Uterus (tissue), 3 donors: ENCODE measurements at regions not wholly inside any gene's neighbourhood (a gene's known extent, or its start where the extent isn't known, plus 50 kb on each side); places are given as distances from the start of the nearest gene placed in this dataset.
"Not testable (repeated sequence)": the region's sequence is repeated elsewhere in the genome, so short reads cannot be mapped to it uniquely, and the experiment has no call there.

Source experiments
- DNase-seq, 2 donors: peaks; one replicate each; pipeline ENCODE4 v3.0.0-alpha.2; 2019 to 2020
- H3K27ac ChIP-seq, 2 donors: fragments of 200-600 bp; sonication (generic); 1 replicate in 1 of 2; 2 replicates in 1 of 2; pipeline ENCODE4 v1.5.1; 2016 to 2018
- H3K27me3 ChIP-seq, 2 donors: fragments of 200-600 bp; sonication (generic); one replicate each; pipeline ENCODE4 v1.5.1; 2018 to 2019; ENCODE audit warnings: control low read depth in 1 of 2
- H3K36me3 ChIP-seq, 2 donors: fragments of 200-600 bp; sonication (generic); one replicate each; pipeline ENCODE4 v1.5.1; 2019; ENCODE audit warnings: control low read depth in 1 of 2
- H3K4me1 ChIP-seq, 2 donors: fragments of 200-600 bp; sonication (generic); one replicate each; pipeline ENCODE4 v1.5.1; 2018 to 2019; ENCODE audit warnings: control low read depth in 1 of 2
- H3K4me3 ChIP-seq, 2 donors: fragments of 200-600 bp; sonication (generic); 1 replicate in 1 of 2; 2 replicates in 1 of 2; pipeline ENCODE4 v1.5.1; 2018 to 2019; ENCODE audit warnings: mild to moderate bottlenecking in 1 of 2
- H3K9me3 ChIP-seq, 2 donors: fragments of 200-600 bp; sonication (generic); one replicate each; pipeline ENCODE4 v1.5.1; 2019; ENCODE audit warnings: control low read depth in 1 of 2
- POLR2A ChIP-seq, 2 donors: fragments of 450-650 bp; IDR thresholded peaks; one replicate each; pipeline ENCODE4 v1.6.1; 2016; ENCODE audit warnings: antibody characterized with exemption in 2 of 2, mild to moderate bottlenecking in 1 of 2, moderate library complexity in 1 of 2
- intact Hi-C: fragments of 100-400 bp; cut with DNase I; formaldehyde crosslinking; loops from one replicate; pipeline ENCODE4 v1.15.1; 2023; ENCODE audit warnings: low total_unique reads
- TF ChIP-seq, protein P1 (sequence below), 4 experiments: fragments of 200-600 bp in 2 of 4; fragments of 450-650 bp in 2 of 4; sonication (generic) in 2 of 4; IDR thresholded peaks; one replicate each; pipeline ENCODE4 v1.5.1; 2016 to 2019; ENCODE audit warnings: antibody characterized with exemption in 4 of 4, mild to moderate bottlenecking in 2 of 4, moderate library complexity in 1 of 4
- donor health status: DM: yes; HTN: yes; CAD: no.

- Histone ChIP-seq H3K4me3 (no peak overlapping the region), H3K27ac (no peak overlapping the region), H3K9me3 (no peaks in the 10 kb centered on the region), H3K36me3 (no peaks in the 10 kb centered on the region), H3K27me3 (no peaks in the 10 kb centered on the region), H3K4me1 (no peaks in the 10 kb centered on the region)
- TF ChIP-seq POLR2A (IDR thresholded peaks at IDR 0.05) = no peak
- TF ChIP-seq, protein P1, sequence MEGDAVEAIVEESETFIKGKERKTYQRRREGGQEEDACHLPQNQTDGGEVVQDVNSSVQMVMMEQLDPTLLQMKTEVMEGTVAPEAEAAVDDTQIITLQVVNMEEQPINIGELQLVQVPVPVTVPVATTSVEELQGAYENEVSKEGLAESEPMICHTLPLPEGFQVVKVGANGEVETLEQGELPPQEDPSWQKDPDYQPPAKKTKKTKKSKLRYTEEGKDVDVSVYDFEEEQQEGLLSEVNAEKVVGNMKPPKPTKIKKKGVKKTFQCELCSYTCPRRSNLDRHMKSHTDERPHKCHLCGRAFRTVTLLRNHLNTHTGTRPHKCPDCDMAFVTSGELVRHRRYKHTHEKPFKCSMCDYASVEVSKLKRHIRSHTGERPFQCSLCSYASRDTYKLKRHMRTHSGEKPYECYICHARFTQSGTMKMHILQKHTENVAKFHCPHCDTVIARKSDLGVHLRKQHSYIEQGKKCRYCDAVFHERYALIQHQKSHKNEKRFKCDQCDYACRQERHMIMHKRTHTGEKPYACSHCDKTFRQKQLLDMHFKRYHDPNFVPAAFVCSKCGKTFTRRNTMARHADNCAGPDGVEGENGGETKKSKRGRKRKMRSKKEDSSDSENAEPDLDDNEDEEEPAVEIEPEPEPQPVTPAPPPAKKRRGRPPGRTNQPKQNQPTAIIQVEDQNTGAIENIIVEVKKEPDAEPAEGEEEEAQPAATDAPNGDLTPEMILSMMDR (IDR thresholded peaks at IDR 0.05) = no peak
- intact Hi-C loops = no loop called here
- DNase-seq = no peak
Observed at GRCh38 chr7:94706996-94707740, 51.2 kb upstream of the SGCE start.

GRCh38 chr7:94710256-94710655 is 54.3 kb upstream of the SGCE start:
- Histone ChIP-seq H3K27me3 (no peaks in the 10 kb centered on the region), H3K4me1 (no peaks in the 10 kb centered on the region), H3K27ac (no peak overlapping the region), H3K36me3 (no peaks in the 10 kb centered on the region), H3K4me3 (no peak overlapping the region), H3K9me3 (no peaks in the 10 kb centered on the region)
- TF ChIP-seq POLR2A (IDR thresholded peaks at IDR 0.05) = no peak
- TF ChIP-seq, protein P1 (IDR thresholded peaks at IDR 0.05) = no peak
- DNase-seq = no peak
- intact Hi-C loops = no loop called here

- H3K36me3 ChIP-seq, intact Hi-C loops, DNase-seq, H3K4me3 ChIP-seq, H3K9me3 ChIP-seq, H3K27ac ChIP-seq, H3K27me3 ChIP-seq, H3K4me1 ChIP-seq: not testable (repeated sequence)
Observed at GRCh38 chr7:94722360-94722759, 66.4 kb upstream of the SGCE start.

- H3K36me3 ChIP-seq, H3K9me3 ChIP-seq, intact Hi-C loops, H3K4me3 ChIP-seq, DNase-seq, H3K27me3 ChIP-seq, H3K4me1 ChIP-seq, H3K27ac ChIP-seq: not testable (repeated sequence)
Observed at GRCh38 chr7:94728893-94729292, 73.0 kb upstream of the SGCE start.

GRCh38 chr7:94738071-94738470 is 82.1 kb upstream of the SGCE start:
- TF ChIP-seq POLR2A (IDR thresholded peaks at IDR 0.05) = no peak
- TF ChIP-seq, protein P1 (IDR thresholded peaks at IDR 0.05) = no peak
- DNase-seq = no peak
- Histone ChIP-seq H3K9me3 (no peaks in the 10 kb centered on the region), H3K27ac (no peak overlapping the region), H3K36me3 (no peaks in the 10 kb centered on the region), H3K4me1 (no peaks in the 10 kb centered on the region), H3K4me3 (no peak overlapping the region), H3K27me3 (no peaks in the 10 kb centered on the region)
- intact Hi-C loops = no loop called here

GRCh38 chr7:94739180-94739579 is 83.2 kb upstream of the SGCE start:
- Histone ChIP-seq H3K9me3 (no peaks in the 10 kb centered on the region), H3K27me3 (no peaks in the 10 kb centered on the region), H3K36me3 (no peaks in the 10 kb centered on the region), H3K27ac (no peak overlapping the region), H3K4me1 (no peaks in the 10 kb centered on the region), H3K4me3 (no peak overlapping the region)
- TF ChIP-seq, protein P1 (IDR thresholded peaks at IDR 0.05) = no peak
- TF ChIP-seq POLR2A (IDR thresholded peaks at IDR 0.05) = no peak
- DNase-seq = no peak
- intact Hi-C loops = no loop called here
